GM12892 (cell line): ENCODE measurements at regions not wholly inside any gene's neighbourhood (a gene's known extent, or its start where the extent isn't known, plus 50 kb on each side); places are given as distances from the start of the nearest gene placed in this dataset.

Source experiments
- POLR2A ChIP-seq: IDR thresholded peaks from 2 replicates; pipeline ENCODE4 v1.6.1; 2011; ENCODE audit warnings: low read depth, low read length, control low read depth
- POLR2AphosphoS5 ChIP-seq: IDR thresholded peaks from 2 replicates; pipeline ENCODE4 v1.6.1; 2011; ENCODE audit warnings: low read depth, low read length, control low read depth
- TAF1 ChIP-seq: IDR thresholded peaks from 2 replicates; pipeline ENCODE4 v1.6.1; 2011; ENCODE audit warnings: low read depth, mild to moderate bottlenecking, control low read depth, low read length, borderline replicate concordance

DNA sequence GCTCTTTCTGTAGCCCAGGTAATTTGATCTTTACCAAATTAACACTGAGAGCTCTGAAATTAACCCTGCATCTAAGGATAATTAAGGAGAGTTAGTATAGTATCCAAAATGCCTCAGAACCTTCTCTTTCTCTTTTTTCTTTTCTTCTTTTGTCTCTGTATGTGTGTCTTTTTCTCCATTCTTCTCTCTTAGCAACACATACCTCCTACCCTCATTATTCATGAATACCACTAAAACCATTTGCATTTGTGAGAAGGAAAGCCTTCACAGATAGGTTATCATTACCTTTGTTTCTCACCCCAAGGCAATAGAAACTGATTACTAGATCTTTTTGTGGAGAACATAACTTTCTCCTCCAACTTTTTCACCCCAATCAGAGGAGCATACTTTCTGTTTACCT lies 376.5 kb upstream of the NXPH2 start:
- no peak for TF ChIP-seq POLR2AphosphoS5
- no peak for TF ChIP-seq TAF1
- no peak for TF ChIP-seq POLR2A
